ENCODE measurements at regions not wholly inside any gene's neighbourhood (a gene's known extent, or its start where the extent isn't known, plus 50 kb on each side); places are given as distances from the start of the nearest gene placed in this dataset.

GRCh38 chr4:167544391-167544790 lies 310.1 kb upstream of the SPOCK3 start:
- no peak overlapping the region for H3K4me3 Mint-ChIP-seq
- DNase-seq (no peak), ATAC-seq (ENCODE audit: low read depth in 2 of 2) (no peak)
- no peak overlapping the region for H3K27ac Mint-ChIP-seq
- no peaks in the 10 kb centered on the region for H3K27me3 Mint-ChIP-seq
- H3K36me3 Mint-ChIP-seq: no peaks in the 10 kb centered on the region
- H3K4me1 Mint-ChIP-seq: no peaks in the 10 kb centered on the region
- H3K9me3 Mint-ChIP-seq: peaks cover 0 to 10% (median 9%) of the 10 kb centered on the region in 7 donors

- no peak for ATAC-seq (ENCODE audit: low read depth in 2 of 2)
- DNase-seq: no peak
- no peaks in the 10 kb centered on the region for H3K36me3 Mint-ChIP-seq
- no peaks in the 10 kb centered on the region for H3K4me1 Mint-ChIP-seq
- H3K27me3 Mint-ChIP-seq: no peaks in the 10 kb centered on the region
- H3K9me3 Mint-ChIP-seq: peaks cover 7 to 10% (median 8%) of the 10 kb centered on the region in 7 donors
- no peak overlapping the region for H3K4me3 Mint-ChIP-seq
- H3K27ac Mint-ChIP-seq: no peak overlapping the region
Measured at GRCh38 chr4:167550021-167550420, 315.7 kb upstream of the SPOCK3 start.

GRCh38 chr4:167555338-167556022 lies 321.2 kb upstream of the SPOCK3 start:
- DNase-seq: no peak
- no peaks in the 10 kb centered on the region for H3K27me3 Mint-ChIP-seq
- no peak for ATAC-seq (ENCODE audit: low read depth in 2 of 2)
- H3K4me1 Mint-ChIP-seq: no peaks in the 10 kb centered on the region
- no peak overlapping the region for H3K27ac Mint-ChIP-seq
- no peaks in the 10 kb centered on the region for H3K36me3 Mint-ChIP-seq
- no peak overlapping the region for H3K4me3 Mint-ChIP-seq
- H3K9me3 Mint-ChIP-seq: peaks cover 7 to 19% (median 13%) of the 10 kb centered on the region in 7 donors

- Mint-ChIP-seq H3K27ac (no peak overlapping the region), H3K36me3 (no peaks in the 10 kb centered on the region), H3K4me1 (no peaks in the 10 kb centered on the region), H3K9me3 (peaks cover 4 to 17% (median 8%) of the 10 kb centered on the region in 7 donors), H3K4me3 (no peak overlapping the region), H3K27me3 (no peaks in the 10 kb centered on the region)
- DNase-seq (no peak), ATAC-seq (ENCODE audit: low read depth in 2 of 2) (no peak)
Measured at GRCh38 chr4:167578906-167579305, 344.6 kb upstream of the SPOCK3 start.

- Mint-ChIP-seq H3K4me1 (no peaks in the 10 kb centered on the region), H3K27me3 (no peaks in the 10 kb centered on the region), H3K27ac (no peak overlapping the region), H3K9me3 (peaks cover 2 to 23% (median 5%) of the 10 kb centered on the region in 7 donors), H3K4me3 (no peak overlapping the region), H3K36me3 (no peaks in the 10 kb centered on the region)
- no peak for ATAC-seq (ENCODE audit: low read depth in 2 of 2)
- DNase-seq: no peak
Measured at GRCh38 chr4:167581449-167581965, 347.2 kb upstream of the SPOCK3 start.

- H3K4me1 Mint-ChIP-seq: no peaks in the 10 kb centered on the region
- peaks cover 0 to 15% (median 5%) of the 10 kb centered on the region in 7 donors for H3K9me3 Mint-ChIP-seq
- ATAC-seq (ENCODE audit: low read depth in 2 of 2) (no peak), DNase-seq (no peak)
- no peaks in the 10 kb centered on the region for H3K36me3 Mint-ChIP-seq
- H3K4me3 Mint-ChIP-seq: no peak overlapping the region
- H3K27me3 Mint-ChIP-seq: no peaks in the 10 kb centered on the region
- H3K27ac Mint-ChIP-seq: no peak overlapping the region
Measured at GRCh38 chr4:167587361-167587760, 353.1 kb upstream of the SPOCK3 start.

GRCh38 chr4:167595898-167596297 lies 361.6 kb upstream of the SPOCK3 start:
- Mint-ChIP-seq H3K27ac (no peak overlapping the region), H3K36me3 (no peaks in the 10 kb centered on the region), H3K27me3 (no peaks in the 10 kb centered on the region), H3K9me3 (peaks cover 0 to 6% (median 0%) of the 10 kb centered on the region in 7 donors), H3K4me1 (no peaks in the 10 kb centered on the region), H3K4me3 (no peak overlapping the region)
- ATAC-seq (ENCODE audit: low read depth in 2 of 2): no peak
- DNase-seq: no peak

- Mint-ChIP-seq H3K36me3 (no peaks in the 10 kb centered on the region), H3K9me3 (peaks cover 0 to 3% (median 0%) of the 10 kb centered on the region in 7 donors), H3K27ac (no peak overlapping the region), H3K4me1 (no peaks in the 10 kb centered on the region), H3K27me3 (no peaks in the 10 kb centered on the region), H3K4me3 (no peak overlapping the region)
- ATAC-seq (ENCODE audit: low read depth in 2 of 2): no peak
- DNase-seq: no peak
Measured at GRCh38 chr4:167602157-167602556, 367.9 kb upstream of the SPOCK3 start.

GRCh38 chr4:167606551-167606950 lies 372.3 kb upstream of the SPOCK3 start:
- H3K4me3 Mint-ChIP-seq: no peak overlapping the region
- no peaks in the 10 kb centered on the region for H3K27me3 Mint-ChIP-seq

GRCh38 chr4:167613381-167613780 lies 379.1 kb upstream of the SPOCK3 start:
- H3K27ac Mint-ChIP-seq: no peak overlapping the region
- no peak overlapping the region for H3K4me3 Mint-ChIP-seq
- no peaks in the 10 kb centered on the region for H3K27me3 Mint-ChIP-seq
- H3K4me1 Mint-ChIP-seq: no peaks in the 10 kb centered on the region
- no peak for ATAC-seq (ENCODE audit: low read depth in 2 of 2)
- peaks cover 0 to 5% (median 0%) of the 10 kb centered on the region in 7 donors for H3K9me3 Mint-ChIP-seq
- H3K36me3 Mint-ChIP-seq: no peaks in the 10 kb centered on the region
- DNase-seq: no peak

More at GRCh38 chr4:167606551-167606950, 372.3 kb upstream of the SPOCK3 start:
- Mint-ChIP-seq H3K9me3 (peaks cover 0 to 3% (median 0%) of the 10 kb centered on the region in 7 donors), H3K4me1 (no peaks in the 10 kb centered on the region), H3K36me3 (no peaks in the 10 kb centered on the region), H3K27ac (no peak overlapping the region)
- DNase-seq (no peak), ATAC-seq (ENCODE audit: low read depth in 2 of 2) (no peak)

GRCh38 chr4:167614866-167615265 lies 380.6 kb upstream of the SPOCK3 start:
- no peak for ATAC-seq (ENCODE audit: low read depth in 2 of 2)
- Mint-ChIP-seq H3K9me3 (peaks cover 0 to 5% (median 0%) of the 10 kb centered on the region in 7 donors), H3K4me1 (no peaks in the 10 kb centered on the region), H3K27me3 (no peaks in the 10 kb centered on the region), H3K36me3 (no peaks in the 10 kb centered on the region), H3K27ac (no peak overlapping the region), H3K4me3 (no peak overlapping the region)
- DNase-seq: no peak

GRCh38 chr4:167616476-167616875 lies 382.2 kb upstream of the SPOCK3 start:
- ATAC-seq (ENCODE audit: low read depth in 2 of 2) (no peak), DNase-seq (no peak)
- no peak overlapping the region for H3K27ac Mint-ChIP-seq
- H3K9me3 Mint-ChIP-seq: peaks cover 0 to 5% (median 0%) of the 10 kb centered on the region in 7 donors
- H3K4me3 Mint-ChIP-seq: no peak overlapping the region
- H3K27me3 Mint-ChIP-seq: no peaks in the 10 kb centered on the region
- H3K36me3 Mint-ChIP-seq: no peaks in the 10 kb centered on the region
- H3K4me1 Mint-ChIP-seq: no peaks in the 10 kb centered on the region

- ATAC-seq (ENCODE audit: low read depth in 2 of 2) (peak in 1 of 2 donors; percentile 27), DNase-seq (no peak)
- H3K27me3 Mint-ChIP-seq: no peaks in the 10 kb centered on the region
- peaks cover 0 to 3% (median 0%) of the 10 kb centered on the region in 7 donors for H3K9me3 Mint-ChIP-seq
- no peaks in the 10 kb centered on the region for H3K4me1 Mint-ChIP-seq
- H3K4me3 Mint-ChIP-seq: no peak overlapping the region
- H3K27ac Mint-ChIP-seq: no peak overlapping the region
- no peaks in the 10 kb centered on the region for H3K36me3 Mint-ChIP-seq
Measured at GRCh38 chr4:167622481-167623240, 388.4 kb upstream of the SPOCK3 start.

GRCh38 chr4:167623241-167623572 lies 388.9 kb upstream of the SPOCK3 start:
- Mint-ChIP-seq H3K9me3 (peaks cover 0 to 3% (median 0%) of the 10 kb centered on the region in 7 donors), H3K4me1 (no peaks in the 10 kb centered on the region), H3K27ac (no peak overlapping the region), H3K36me3 (no peaks in the 10 kb centered on the region), H3K4me3 (no peak overlapping the region), H3K27me3 (no peaks in the 10 kb centered on the region)
- ATAC-seq (ENCODE audit: low read depth in 2 of 2) (no peak), DNase-seq (no peak)

All from naive B cell (primary cell).